NCI-H187 treated with DMSO at 0.1 percent for 48 hours (cell line): ENCODE measurements at regions not wholly inside any gene's neighbourhood (a gene's known extent, or its start where the extent isn't known, plus 50 kb on each side); places are given as distances from the start of the nearest gene placed in this dataset.

Source experiments
- DNase-seq: peaks from one replicate; lab custom pipeline; 2025; lab: John Stamatoyannopoulos, UW

DNA sequence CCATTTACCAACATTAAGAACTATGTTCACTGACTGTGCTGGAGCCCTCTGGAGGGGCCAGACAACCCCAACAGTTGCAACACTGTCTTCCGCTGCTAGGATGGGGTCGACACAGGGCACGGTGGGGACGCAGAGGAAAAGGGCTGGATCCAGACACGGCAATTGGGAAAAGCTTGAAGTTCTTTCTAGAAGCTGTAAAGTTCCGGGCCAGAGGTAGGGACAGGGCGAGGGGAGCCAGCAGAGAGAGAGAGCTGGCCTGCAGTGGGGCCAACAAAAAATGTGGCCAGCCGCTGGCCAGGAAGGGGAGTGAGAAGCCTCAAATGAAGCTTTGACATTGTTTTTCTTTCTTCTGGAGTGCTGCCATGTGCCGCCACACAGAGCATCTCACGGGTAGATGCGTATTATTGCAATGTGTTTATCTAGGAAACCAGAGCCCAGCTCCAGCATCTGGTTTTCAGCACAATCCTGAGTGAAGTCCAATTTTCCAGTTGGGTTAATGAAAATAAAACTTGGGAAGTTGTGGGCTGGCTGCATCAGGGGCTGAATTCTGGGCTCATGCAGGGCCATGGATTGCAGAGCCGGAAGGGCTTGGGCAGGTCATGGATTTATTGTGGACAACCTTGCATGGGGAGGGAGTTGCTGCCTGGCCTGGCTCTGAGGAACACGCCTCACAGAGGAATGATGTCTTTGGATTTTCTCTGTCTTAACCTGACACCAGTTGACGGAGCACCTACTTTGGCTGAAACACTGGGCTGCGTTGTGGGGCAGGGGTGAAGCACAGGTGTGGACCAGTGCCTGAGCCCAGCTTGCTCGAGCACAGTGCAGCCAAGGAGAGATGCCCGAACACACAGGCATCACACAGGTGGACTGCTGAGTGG is 67.6 kb upstream of the AMPD3 start:
- DNase-seq: no peak

DNA sequence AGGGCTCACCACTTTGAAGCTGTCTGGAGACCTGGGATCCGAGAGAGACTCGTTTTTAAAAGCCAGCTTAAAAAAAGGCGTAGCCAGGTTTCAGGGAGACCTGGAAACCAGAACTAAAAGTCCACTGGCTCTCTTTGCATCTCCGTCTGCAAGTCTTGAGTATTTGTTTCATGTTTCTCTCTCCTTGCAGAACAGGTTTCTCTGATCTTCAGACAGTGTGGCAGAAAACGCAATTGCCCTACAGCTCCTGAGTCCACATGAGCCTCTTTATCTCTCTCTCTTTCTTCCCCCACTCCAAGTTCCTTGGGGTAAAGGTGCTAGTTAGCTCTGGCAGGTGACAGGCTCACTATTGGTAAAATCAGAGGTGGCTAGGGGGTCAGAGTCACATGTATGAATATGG is 67.0 kb upstream of the AMPD3 start:
- no peak for DNase-seq

DNA sequence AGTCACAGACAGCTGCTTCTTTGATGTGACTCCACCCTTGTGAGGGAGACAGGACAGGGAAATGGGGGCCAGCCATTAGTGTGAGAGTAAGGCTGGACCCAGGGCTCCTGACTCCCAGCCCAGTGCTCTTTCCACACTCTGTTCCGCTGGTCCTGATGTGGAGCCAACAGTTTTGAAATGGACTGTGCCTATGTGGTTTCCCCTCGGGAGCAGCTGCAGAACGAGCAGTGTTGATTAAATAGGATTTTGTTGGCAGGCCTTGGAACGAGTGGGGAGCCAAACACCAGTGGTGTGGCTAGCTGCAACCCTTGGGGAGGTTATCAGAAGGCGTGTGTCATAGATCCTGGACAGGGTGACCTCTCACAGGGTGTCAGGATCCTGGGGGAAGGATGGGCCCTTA is 66.5 kb upstream of the AMPD3 start:
- DNase-seq: no peak

DNA sequence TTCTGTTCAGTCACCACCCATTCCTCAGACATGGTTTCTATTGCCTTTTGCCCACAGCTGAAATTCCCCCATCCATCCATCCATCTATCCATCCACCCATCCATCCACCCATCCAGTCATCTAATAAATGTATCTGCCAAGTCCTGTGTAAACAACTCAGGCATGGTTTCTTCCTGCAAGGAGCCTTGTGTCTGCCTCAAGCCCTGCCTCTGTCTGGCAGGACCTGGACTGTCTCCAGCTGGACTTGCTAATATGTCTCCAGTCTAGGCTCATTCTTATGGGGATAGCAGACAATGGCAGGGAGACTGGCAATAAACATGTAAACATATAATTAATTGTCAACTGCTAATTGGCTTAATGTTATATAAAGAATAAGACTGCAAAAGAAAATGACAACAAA is 64.7 kb upstream of the AMPD3 start:
- DNase-seq: no peak

DNA sequence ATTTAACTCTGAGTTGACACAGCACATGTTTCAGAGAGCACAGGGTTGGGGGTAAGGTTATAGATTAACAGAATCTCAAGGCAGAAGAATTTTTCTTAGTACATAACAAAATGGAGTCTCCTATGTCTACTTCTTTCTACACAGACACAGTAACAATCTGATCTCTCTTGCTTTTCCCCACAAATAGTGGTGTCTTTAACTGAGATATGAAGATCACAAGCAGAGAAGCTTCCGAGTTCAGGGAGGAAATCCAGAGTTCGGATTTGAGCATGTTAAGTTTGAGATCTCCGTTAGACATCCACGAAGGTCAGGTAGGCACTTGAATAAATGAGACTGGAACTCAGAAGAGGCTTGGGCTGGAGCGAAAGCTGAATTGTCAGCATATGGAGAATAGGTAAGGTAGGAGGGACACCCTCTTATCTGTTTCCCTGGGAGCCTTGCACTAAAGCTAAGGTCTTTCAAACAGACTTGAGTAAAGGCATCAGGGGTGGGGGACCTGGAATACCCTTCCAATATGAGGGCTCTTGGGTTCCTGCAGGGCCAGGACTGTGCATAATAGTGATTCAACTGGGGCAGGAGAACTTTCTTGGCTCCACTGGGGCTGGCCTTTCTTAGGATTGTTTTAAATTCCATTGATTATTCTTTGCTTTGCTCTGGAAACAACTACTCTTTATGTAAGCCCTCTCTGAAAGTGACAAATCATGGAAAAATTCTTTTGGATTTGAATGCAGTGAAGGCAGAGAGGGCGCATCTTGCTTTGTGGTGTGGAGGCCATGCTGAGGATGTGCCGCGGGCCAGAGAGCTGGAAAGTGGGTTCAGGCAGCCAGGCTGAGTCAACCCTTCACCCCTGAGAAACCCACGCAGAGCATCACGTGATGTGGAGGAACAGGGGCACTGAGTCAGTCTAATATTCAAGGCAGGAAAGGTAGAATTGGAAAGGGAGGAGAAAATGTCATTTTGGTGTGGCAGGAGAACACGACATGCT is 62.7 kb upstream of the AMPD3 start:
- no peak for DNase-seq

DNA sequence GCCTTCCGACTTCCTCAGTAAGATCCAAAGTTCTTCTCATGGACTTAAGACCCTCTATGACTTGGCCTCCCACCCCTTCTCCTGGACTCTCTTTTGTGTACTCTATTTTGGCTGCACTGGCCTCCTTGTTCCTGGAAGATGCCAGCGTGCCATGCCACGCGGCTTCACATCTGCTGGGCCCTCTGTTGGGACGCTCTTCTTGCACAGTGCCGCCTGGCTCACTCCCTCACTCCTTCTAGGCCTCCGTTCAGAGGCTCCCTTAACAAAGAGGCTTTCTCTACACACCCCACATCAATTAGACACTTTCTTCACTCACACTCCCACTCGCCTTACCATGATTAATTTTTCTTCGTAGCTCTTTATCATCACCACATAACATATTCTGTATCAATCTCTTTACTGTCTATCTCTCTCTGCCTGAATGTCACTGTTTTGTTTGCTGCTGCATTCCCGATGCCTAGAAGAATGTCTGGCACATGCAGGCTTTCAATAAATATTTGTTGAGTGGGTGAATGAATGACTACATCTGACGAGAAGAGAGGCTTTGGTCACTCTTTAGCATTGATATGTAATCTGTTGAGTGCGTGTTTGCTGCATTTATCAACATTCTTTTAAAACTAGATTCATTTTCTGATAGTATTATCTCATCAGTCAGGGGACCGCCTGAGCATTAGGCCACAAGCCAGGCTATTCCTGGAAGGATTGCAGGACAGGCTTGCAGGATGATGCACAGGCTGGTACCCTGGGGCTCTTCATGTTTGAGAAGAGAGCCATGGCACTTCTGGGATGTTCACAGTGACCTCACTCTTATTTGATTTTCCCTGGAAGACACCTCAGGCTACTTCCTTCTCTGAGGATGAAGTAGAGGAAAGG is 60.6 kb upstream of the AMPD3 start:
- no peak for DNase-seq

DNA sequence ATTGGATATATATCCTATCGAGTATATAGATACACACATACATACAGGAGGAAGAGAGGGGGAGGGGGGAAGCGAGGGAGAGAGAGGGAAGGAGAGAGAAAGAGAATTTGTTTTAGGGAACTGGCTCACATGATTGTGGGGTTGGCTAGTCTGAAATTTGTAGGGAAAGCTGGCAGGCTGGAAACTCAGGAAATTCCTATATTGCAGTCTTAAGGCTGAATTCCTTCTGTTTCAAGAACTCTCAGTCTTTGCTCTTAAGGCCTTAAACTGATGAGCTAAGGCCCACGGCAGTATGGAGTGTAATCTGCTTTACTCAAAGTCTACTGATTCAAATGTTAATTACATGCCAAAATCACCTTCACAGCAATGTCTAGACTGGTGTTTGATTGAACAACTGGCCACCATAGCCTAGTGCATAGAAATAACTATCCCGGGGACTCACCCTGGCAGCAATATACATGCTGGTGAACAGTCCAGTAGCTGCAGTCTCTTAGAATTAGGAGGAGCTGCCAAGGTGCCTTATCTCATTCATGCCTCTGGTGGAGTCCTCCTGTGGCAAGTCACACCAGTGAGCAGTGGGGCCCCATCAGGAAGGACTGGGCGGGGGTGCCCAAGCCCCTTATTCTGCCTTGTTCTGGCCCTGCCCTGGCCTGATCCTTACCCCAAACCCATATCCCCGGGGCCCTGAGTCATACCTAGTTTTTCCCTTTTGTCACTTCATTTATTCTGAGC is 59.7 kb upstream of the AMPD3 start:
- DNase-seq: no peak

DNA sequence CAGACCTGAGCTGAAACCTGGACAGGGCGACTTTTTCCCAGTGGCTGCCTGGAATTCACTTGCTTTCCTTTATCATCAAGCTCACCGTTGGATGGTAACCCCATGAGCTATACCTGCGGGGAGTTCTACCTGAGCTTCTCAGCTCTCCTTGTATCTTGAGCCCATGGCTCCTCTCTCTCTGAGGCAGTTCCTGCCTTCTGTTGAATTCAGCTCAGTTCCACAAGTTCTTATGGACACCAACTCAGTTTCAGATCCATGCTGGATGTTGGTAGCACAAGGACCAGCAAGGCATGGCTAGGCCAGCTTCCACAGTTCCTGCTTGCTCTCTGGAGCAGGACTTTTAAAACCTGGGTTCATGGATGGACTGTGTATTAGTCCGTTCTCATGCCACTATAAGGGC is 58.3 kb upstream of the AMPD3 start:
- no peak for DNase-seq

DNA sequence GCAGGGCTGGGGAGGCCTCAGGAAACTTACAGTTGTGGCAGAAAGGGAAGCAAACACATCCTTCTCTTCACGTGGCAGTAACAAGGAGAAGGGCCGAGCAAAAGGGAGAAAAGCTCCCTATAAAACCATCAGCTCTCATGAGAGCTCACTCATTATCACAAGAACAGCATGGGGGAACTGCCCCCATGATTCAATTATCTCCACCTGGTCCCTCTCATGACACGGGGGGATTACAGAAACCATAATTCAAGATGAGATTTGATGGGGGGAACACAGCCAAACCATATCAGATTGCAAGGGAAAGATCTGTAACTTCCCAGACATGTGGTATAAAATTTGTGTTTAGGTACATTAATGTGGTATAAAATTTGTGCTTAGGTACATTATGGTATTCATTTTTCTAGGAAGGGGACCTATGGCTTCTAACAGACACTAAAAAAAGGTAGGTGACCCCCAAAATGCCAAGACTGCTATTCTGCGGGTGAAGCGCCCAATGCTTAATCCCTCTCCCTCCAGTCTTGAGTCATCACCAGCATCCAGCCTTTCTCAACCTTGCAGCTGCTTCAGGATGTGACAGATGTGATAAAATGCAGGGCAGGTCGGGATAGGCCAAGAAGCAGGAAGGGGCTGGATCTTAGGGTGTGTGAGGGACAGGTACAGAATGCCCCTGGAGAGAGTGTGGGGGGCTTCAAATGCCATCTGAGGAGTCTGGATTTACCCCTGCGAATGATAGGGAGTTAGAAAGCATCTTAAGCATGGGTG is 57.7 kb upstream of the AMPD3 start:
- no peak for DNase-seq

DNA sequence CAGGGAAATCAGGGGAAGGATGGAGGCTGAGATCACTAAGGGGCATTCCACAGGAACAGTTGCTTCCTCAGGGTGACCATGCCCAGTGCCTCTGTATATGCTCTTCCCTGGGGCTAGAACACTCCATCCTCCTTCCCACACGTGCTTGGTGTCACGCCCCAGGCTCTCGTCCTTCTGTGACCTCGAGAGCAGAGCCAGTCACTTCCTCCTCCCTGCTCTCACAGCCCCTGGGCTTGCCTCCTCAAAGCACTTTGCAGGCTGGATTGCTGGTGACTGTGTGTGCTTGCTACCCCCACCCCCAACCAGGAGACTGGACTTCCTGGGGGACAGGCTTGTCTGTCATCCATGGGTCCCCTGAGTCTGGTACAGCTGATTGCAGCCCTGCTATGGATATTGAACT is 56.5 kb upstream of the AMPD3 start:
- no peak for DNase-seq

DNA sequence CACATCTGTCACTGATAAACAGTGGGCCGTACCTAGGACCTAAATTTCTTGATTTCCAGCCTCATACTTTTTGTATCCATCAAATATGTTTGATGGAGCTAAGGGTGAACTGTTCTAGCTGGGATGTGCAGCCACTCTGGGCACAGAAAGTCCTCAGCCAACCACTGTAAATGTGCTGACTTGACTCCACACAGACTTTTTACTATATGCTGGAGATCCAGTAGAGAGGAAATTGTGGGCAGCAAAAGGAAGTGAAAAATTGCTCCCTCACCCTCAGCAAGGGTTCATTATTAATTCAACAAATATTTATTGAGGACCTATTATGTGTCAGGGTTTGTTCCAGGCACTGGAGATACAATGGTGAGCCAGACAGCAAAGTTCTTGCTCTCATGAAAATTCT is 54.2 kb upstream of the AMPD3 start:
- no peak for DNase-seq

DNA sequence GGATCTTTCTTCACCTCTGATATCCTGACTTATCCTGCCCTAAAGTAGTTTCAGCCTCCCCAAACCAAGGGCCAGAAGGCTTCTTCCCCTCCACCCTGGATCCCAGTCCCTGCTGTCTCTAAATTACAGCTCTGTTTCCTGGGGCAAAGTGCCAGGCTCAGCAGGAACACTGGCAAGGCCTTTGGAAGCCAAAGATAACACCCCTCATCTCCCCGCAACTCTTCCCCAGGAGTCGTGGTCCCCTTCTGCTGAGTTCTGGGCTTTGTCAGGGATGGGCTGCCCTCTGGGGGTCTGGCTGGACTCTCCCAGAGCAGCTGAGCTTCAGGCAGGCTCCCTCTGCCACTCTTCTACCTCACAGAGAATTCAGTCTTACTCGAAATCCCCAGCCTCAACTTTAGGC is 53.8 kb upstream of the AMPD3 start:
- DNase-seq: no peak

DNA sequence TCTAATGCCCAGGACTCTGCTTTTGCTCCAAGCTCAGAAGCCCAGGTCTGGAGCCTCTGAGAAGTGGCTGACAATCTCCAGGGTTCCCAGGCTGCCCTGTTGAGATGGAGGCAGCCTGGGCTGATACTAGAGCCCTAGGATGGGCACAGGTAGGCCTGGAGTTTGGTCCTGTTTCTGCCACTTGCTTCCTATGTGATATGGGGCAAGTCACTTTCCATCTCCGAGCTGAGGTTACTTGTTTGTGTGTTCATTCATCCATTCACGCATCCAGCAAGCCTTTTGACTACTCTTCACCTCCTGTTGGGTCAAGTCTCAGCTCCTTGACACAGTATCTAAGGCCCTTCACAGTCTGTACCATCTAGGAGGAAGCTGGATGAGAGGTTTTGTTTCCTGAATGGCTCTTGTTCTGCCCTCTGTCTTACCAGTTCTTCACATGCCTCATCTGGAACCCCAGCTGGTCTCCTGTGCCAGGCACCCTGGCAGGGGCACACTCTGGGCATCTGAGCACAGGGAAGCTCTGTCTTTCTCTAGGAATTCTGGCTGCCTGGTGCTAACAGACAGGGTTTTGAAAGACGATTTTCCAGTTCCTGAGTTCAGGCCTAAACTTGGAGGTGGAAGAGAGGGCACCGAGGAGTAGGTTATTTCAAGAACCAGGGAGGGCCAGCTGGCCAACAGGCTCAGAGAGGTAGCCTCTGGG is 53.2 kb upstream of the AMPD3 start:
- no peak for DNase-seq
